Suppressor macrophage treated with lipopolysaccharide for 4 hours (primary cell): ENCODE measurements at regions not wholly inside any gene's neighbourhood (a gene's known extent, or its start where the extent isn't known, plus 50 kb on each side); places are given as distances from the start of the nearest gene placed in this dataset.
"Not testable (repeated sequence)": the region's sequence is repeated elsewhere in the genome, so short reads cannot be mapped to it uniquely, and the experiment has no call there.

Experiments used
- DNase-seq: peaks from one replicate; pipeline ENCODE4 v3.0.0-alpha.2; 2020

DNA sequence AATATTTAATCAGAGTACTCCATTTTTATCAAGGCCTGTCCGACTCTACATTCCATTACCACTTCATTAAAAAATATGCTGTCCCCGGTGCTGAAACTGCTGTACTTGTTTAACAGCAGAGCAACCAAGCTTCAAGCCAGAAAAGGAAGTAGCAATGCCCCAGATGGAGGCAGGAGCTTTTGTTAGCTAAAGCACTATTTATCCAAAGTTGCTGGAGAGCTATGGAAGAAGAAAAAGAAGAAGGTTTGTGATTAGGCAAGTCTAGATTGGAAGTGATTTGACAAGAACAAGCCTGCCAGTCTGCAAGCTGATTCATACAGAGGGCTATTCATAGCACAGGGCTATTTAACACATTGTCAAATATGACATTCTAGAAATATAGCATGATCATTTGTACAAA is 160.9 kb upstream of the SPTLC3 start:
- no peak for DNase-seq

- DNase-seq = no peak
Observed at GRCh38 chr20:12849225-12849910, 159.4 kb upstream of the SPTLC3 start.

DNA sequence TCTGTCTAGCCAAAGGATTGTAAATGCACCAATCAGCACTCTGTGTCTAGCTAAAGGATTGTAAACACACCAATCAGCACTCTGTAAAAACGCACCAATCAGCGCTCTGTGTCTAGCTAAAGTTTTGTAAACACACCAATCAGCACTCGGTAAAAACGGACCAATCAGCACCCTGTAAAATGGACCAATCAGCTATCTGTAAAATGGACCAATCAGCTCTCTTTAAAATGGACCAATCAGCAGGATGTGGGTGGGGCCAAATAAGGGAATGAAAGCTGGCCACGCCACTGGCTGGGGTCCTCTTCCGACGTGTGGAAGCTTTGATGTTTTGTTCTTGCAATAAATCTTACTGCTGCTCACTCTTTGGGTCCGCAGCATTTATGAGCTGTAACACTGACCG is 151.1 kb upstream of the SPTLC3 start:
- DNase-seq = not testable (repeated sequence)

DNA sequence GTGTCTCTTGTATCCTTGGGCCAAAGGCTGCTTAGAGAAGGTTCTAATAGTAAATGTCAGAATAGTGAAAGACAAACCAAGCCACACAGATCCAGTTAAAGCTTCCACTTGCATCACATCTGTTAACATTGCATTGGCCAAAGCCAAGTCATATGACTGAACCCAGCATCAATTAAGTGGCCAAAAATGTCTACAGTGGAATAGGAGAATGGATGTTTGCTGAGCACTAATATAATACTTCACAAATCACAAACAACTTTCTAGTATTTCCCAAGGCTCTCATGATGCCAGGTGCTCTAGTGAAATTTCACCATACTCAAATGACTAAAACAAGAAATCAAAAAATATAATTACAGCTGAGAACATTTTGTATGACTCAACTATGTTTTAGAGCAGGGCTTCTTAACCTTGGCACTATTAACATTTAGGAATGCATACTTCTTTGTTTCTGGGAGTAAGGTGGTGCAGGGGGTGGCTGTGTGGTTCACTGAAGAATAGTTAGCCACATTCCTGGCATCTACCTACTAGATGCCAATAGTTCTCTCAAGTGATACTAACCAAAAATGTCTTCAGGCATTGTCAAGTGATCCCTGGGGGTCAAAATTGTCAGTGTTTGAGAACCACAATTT is 148.0 kb upstream of the SPTLC3 start:
- DNase-seq = no peak

DNA sequence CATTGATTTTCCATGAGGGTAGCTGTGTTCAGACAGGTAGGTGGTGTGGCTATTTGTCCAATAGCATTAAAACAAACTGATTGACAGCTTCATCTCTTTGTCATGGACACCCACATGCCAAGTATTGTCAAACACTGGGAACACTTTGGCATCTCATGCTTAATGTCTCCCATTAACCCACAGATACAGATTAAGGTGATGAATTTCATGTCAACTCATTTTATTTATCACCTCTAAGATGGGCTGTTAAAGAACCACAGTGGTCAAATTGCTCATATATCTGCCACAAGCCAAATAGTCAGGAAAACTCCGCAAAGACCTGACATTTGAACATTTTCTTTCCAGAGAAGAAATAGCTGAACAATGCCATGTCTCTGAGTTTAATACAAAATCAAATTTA is 139.1 kb upstream of the SPTLC3 start:
- DNase-seq = no peak

DNA sequence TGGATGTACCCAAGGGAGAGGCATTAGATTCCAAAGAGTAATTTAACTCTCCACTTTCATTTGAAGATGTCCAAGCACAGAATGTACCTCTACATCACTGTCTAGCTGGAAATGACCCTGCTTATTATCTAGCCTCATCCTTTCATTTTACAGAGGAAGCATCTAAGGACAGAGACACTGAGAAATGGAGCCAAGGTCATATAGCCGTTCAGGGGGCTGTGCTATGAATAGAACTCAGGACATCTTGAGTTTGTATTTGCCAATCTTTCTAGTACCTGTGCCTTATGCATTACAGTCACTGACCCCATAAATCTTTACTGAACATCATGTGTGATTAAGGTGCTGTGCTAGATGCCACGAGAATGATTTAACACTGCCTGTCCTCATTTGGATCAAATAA is 138.2 kb upstream of the SPTLC3 start:
- DNase-seq = no peak

- DNase-seq = no peak
Observed at GRCh38 chr20:12874933-12875332, 133.8 kb upstream of the SPTLC3 start.

DNA sequence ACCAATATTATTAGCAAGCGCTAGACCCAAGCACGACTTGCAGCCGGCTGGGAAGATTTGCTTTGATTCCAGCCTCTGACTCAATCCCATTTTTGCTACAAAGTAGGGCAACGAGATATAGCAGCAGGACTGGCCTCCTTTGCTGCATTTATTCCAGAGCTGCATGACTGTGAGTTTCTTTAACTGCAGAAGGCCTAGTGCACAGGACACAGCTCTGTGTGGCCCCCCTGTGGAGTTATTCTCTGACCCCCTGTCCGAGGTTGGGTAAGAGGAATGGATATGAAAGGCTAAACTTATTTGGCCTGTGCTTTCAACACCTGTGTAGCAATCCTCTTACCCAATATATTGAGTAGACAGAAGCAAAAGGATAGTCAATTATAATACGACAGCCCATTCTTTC is 133.3 kb upstream of the SPTLC3 start:
- DNase-seq = no peak

GRCh38 chr20:12882832-12883506 is 125.8 kb upstream of the SPTLC3 start:
- DNase-seq = no peak

- no peak for DNase-seq
Observed at GRCh38 chr20:12883507-12883885, 125.3 kb upstream of the SPTLC3 start.

GRCh38 chr20:12886618-12887363 is 122.0 kb upstream of the SPTLC3 start:
- no peak for DNase-seq

- DNase-seq = no peak
Observed at GRCh38 chr20:12891643-12892042, 117.1 kb upstream of the SPTLC3 start.

DNA sequence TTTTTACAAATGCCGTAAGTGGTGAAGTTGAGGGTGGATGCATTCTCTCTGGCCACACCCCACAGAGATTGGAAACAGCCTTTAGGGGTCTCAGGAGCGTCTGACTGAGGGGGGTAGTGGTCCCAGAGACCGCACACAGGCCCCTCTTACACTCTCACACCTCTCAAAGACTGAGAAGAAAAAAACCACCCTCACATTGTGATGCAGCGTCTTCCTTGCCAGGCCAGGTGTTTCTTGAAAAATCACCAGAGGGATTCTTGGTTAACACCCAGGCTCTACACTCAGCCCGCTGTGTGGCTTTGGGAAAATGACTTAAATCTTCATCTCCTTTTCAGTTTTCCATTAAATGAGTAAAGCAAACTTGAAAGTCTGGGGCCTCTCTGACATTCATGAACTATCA is 115.8 kb upstream of the SPTLC3 start:
- no peak for DNase-seq

DNA sequence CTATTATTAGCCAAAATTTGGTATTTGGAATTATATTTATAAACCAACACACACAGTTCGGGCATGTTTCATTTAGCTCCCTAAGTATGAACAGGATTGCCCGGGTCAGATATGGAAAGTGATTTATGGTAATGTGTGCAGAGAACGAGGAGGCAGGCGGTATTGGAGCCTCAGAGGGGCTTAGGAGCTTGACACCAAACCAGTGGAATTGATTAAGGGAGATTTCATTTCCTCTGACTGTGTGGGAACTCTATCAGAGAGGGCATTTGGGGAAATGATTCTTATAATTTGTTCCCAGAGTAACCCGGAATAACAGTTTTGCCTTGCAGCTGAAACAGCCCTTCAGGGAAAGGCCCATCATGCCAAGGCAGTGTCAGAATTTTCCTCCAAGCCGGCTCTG is 115.1 kb upstream of the SPTLC3 start:
- DNase-seq = no peak

DNA sequence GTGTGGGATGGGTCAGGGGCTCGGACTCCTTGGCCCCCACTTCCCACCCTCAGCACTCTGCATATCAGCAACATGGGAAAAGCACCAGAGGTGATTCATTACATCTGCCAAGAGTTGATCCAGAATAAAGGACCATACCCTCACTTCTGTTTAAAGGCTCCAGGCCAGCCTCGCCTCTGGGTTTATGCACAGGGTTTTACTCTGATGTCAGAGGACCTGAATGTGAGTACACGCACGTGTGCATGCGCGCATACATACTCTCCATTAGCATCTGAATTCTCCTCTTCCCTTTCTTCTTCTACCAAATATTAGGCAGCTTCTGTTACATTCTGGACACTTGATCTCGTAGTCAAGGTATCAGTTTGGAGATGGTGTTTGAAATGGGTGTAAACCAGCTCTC is 114.7 kb upstream of the SPTLC3 start:
- DNase-seq = no peak

GRCh38 chr20:12896180-12896579 is 112.6 kb upstream of the SPTLC3 start:
- no peak for DNase-seq

GRCh38 chr20:12902992-12903391 is 105.8 kb upstream of the SPTLC3 start:
- DNase-seq = no peak

DNA sequence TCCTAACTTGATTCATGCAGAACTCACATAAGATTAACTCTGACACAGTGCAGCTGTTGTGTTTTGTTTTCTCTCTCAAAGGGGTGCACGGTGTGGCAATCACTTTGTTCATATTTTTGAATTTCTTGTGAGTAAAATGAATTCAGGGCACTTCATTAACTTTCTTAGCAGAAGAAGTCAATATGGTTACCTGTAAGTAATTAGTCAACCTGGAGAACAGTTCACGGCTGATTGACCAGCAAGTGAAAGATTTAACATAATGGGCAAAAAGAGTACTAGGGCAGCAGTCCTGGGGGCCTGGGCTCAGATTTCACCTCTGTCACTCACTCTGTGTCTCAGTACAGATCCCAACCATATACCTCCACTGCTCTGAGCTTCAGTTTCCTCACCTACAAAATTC is 102.4 kb upstream of the SPTLC3 start:
- DNase-seq = no peak

- DNase-seq = no peak
Observed at GRCh38 chr20:12911372-12911771, 97.4 kb upstream of the SPTLC3 start.

DNA sequence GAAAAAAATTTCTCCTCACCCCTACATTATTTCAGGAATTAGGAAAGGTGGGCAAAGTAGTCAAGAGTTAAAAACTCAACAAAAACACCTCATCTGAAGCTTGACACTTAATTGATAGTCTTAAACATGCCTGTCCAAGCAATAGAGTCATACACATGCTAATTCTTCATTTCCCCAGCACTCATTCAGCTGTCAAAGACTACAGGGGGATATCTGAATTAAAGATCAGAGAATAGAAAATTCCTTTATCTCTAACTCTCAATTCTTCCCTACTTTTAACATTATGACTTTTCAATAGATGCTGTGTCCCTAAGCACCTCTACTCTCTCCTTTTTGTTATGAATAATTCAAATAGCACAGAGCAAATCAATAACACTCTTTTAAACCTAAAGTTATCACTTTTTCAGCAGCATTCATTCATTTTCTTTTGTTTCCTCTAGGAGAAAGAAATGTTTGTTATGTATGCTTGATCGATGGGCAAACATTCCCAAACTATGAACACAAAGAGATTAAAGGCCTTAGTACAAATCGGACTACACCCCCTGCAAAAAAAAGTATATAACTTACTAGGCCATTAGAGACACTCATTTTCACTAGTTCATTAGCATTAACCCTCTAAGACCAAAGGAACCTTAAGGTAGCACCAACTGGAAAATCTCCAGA is 94.9 kb upstream of the SPTLC3 start:
- no peak for DNase-seq

DNA sequence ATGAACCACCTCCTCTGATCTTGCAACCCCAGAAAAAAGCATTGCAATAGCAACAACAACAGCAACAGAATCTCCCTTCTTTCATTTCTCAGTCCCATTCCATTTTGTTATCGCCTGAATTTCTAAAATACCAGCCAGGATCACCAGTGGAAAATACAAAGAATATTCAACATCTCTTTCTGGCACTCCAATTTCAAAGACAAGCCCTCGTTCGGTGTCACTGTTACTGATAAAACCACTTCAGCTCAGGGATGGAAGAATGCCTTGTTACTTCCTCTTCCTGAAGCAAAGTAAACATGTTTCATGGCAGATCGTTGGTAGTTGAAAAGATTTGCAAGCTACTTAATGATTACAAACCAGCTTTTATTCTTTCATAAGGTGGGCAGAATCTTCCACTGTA is 94.0 kb upstream of the SPTLC3 start:
- no peak for DNase-seq

GRCh38 chr20:12916699-12917098 is 92.1 kb upstream of the SPTLC3 start:
- no peak for DNase-seq

GRCh38 chr20:12924126-12924525 is 84.6 kb upstream of the SPTLC3 start:
- no peak for DNase-seq
